IPS-15b (cell line): ENCODE measurements at regions not wholly inside any gene's neighbourhood (a gene's known extent, or its start where the extent isn't known, plus 50 kb on each side); places are given as distances from the start of the nearest gene placed in this dataset.

ENCODE experiments used
- H3K27me3 ChIP-seq: one replicate; pipeline ENCODE4 v1.6.1; 2013; ENCODE audit warnings: low read length; ENCODE audit not compliant: control insufficient read depth, insufficient read depth
- H3K36me3 ChIP-seq: one replicate; pipeline ENCODE4 v1.6.1; 2013; ENCODE audit warnings: low read length; ENCODE audit not compliant: control insufficient read depth, insufficient read depth
- H3K4me1 ChIP-seq: one replicate; pipeline ENCODE4 v1.6.1; 2013; ENCODE audit warnings: mild to moderate bottlenecking, low read length; ENCODE audit not compliant: control insufficient read depth, insufficient read depth
- H3K4me3 ChIP-seq: one replicate; pipeline ENCODE4 v1.5.1; 2013; ENCODE audit warnings: low read depth, low read length
- H3K9ac ChIP-seq: one replicate; pipeline ENCODE4 v1.6.1; 2013; ENCODE audit warnings: low read depth, mild to moderate bottlenecking, low read length
- H3K9me3 ChIP-seq: one replicate; pipeline ENCODE4 v1.6.1; 2013; ENCODE audit warnings: mild to moderate bottlenecking, low read length; ENCODE audit not compliant: control insufficient read depth, insufficient read depth

DNA sequence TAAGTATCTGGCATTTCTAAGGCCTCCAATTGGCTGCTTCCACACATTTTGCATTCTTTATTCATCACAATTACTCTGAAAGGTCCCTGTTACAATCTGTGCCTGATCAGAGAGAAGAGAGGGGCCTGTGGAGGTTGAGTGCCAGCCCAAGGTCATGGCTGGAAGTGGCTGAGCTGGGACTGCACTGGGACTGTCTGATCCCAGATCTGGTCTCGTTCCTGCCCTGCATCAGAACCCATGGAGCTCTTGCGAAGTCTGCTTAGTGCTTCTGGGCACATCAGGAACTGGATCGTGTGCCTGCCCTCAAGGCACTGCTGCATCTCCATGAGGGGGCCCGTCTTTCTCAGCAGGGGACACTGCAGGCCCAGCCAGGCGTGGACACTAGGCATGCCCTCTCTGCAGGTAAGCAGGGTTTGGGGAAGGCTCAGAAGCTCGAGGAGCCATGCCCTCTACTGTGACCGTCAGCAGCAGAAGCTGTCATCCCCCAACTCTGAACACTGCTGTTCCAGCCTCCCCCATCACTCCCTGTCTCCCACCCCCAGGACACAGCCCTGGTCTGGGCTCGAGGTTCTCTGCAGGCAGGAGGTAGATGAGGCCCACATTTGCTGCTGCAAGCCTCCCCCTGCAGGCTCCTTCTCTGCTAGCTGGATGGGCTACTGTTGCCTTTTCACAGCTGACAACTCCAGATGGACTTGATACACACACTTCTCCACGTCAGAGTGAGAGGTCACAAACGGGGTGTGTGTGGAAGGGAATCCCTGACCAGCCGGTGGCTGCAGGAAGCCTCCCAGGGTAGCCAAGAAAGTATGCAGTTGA is 96.5 kb upstream of the PRR23E start:
- Histone ChIP-seq H3K36me3 (no peaks in the 10 kb centered on the region), H3K9me3 (no peaks in the 10 kb centered on the region), H3K4me3 (no peak overlapping the region), H3K9ac (no peak overlapping the region), H3K27me3 (no peaks in the 10 kb centered on the region), H3K4me1 (no peaks in the 10 kb centered on the region)

DNA sequence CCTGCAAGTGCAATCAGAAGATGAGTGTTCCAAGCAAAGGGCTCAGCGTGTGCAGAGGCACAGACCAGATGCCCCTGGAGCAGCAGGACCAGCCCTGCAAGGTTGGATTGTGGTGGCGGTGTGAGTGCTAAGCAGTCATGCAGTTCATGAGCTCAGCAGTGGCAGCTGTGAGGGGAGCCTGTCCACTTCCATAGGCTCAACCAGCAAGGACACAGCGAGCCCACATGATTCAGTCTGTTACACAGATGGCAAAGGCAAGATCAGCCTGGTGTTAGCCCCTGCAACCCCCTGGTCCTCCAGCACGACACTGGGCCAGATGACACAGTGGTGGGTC is 95.9 kb upstream of the PRR23E start:
- Histone ChIP-seq H3K4me1 (no peaks in the 10 kb centered on the region), H3K36me3 (no peaks in the 10 kb centered on the region), H3K27me3 (no peaks in the 10 kb centered on the region), H3K9ac (no peak overlapping the region), H3K9me3 (no peaks in the 10 kb centered on the region), H3K4me3 (no peak overlapping the region)

DNA sequence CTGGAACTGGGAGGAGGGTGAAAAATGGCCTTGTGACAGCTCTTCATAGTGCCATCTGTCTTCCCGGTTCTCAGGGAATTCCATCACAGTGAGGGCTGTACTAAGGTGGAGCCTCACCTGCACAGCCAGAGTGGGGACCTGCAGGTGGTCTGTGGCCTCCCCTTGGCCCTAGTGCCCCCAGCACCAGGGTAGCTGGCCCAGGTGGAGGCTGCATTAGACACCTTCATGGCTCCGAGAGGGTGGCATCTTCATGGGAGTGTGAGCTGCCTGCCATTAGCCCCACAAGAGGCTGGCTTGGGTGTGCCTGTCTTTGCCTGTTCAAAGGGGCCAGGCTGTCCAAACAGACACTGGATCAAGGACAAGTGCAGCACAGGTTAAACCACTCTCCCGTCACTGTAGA is 95.5 kb upstream of the PRR23E start:
- H3K27me3 ChIP-seq = no peaks in the 10 kb centered on the region
- H3K9ac ChIP-seq = no peak overlapping the region
- no peaks in the 10 kb centered on the region for H3K36me3 ChIP-seq
- no peaks in the 10 kb centered on the region for H3K9me3 ChIP-seq
- H3K4me1 ChIP-seq = no peaks in the 10 kb centered on the region
- no peak overlapping the region for H3K4me3 ChIP-seq

DNA sequence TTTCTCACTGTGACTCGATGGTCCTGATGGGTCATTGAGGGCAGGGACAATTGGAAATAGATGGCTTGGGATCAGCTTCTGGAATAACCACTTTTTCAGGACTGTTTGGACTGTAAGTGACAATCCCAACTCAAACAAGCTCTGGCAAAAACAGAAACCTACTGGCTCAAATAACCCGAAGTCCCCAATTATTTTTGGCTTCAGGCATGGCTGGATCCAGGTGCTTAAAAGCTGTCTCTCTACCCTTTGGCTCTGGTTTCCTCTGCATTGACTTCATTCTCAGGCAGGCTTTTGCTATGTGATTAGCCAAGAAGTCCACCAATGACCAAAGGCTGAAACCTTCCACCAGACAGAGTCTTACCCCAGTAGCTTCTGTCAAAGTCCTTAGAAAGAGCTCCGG is 92.9 kb upstream of the PRR23E start:
- peaks cover 2% of the 10 kb centered on the region for H3K36me3 ChIP-seq
- H3K27me3 ChIP-seq = no peaks in the 10 kb centered on the region
- H3K4me1 ChIP-seq = no peaks in the 10 kb centered on the region
- no peaks in the 10 kb centered on the region for H3K9me3 ChIP-seq
- H3K4me3 ChIP-seq = no peak overlapping the region
- H3K9ac ChIP-seq = no peak overlapping the region

DNA sequence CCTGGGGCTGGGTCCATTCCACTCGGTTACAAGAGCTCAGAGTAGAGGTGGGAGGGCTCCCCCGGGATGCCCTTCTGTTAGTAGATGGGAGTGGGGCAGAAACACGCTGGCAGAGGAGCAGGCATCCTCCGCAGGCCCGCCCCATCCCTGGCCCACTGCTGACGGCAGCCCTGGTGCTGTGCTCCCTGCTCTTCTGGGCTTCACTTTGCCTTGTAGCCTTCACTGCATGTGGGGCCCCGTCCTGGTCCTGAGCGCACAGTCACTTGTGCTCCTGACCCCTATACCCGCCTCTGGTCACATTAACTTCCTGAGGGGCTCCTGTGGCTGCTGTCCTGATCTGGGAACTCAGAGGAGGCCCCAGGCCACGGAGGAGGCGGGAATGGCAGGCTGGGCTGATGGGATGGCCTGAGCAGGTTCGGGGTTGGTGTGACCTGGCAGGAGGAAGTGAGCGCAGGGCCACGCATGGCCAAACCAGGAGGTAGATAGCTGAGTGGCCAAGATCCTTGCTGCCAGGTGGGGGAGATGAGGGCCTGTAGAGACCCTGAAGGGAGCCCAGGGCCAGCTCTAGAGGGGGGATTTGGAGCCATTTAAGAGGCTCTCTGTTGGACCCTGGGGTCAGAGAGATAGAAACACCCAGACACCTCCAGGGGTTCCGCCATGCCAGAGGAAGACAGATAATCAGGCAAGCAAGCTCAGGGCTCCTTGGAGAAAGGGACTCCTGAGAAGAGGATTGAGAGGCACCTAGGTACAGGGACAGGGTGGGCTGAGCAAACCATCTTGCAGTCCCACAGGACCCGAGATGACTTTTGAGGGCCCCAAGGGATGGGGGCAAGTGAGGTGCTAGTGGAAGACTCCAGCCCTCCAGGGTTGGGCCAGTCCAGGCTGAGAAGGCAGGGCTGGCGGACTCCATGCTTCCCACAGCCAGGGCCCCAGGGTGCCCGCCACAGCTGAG is 92.2 kb upstream of the PRR23E start:
- Histone ChIP-seq H3K4me3 (no peak overlapping the region), H3K36me3 (peaks cover 2% of the 10 kb centered on the region), H3K4me1 (no peaks in the 10 kb centered on the region), H3K9me3 (no peaks in the 10 kb centered on the region), H3K9ac (no peak overlapping the region), H3K27me3 (no peaks in the 10 kb centered on the region)

DNA sequence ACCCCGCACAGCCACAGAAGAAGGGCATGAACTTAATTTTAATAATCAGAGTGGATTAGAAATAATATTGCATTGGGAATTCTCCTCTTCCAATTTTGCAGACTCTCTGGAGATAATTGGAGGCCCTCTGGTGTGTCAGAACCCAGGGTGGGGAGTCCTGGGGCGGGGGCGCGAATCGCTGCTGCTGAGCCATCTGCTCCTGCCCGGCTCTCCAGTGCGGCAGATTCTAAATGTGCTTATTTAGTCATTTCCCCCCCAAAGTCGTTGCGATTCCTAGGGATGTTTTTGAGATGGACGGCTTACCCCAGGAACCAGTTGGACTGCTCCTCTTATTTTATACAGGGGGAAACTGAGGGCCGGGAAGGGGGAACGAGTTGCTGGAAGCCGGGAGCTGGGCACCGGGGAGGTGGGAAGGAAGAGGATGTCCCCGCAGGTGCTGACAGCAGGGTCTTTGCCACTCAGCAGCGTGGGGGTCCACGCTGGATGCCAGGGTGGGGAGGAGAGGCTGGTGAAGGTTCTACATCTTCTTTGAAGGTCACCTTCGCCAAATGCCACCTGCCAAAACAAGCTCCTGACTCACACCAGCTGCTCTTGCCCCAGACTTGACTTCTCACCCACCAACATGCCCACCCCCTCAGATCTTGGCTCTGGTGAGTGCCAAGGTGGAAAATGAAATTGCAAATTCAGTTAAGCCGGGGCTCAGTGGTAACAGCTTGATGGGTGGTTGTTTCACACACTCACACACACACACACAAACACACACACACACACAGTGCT is 91.3 kb upstream of the PRR23E start:
- H3K36me3 ChIP-seq = peaks cover 2% of the 10 kb centered on the region
- no peaks in the 10 kb centered on the region for H3K9me3 ChIP-seq
- H3K9ac ChIP-seq = no peak overlapping the region
- no peaks in the 10 kb centered on the region for H3K27me3 ChIP-seq
- no peak overlapping the region for H3K4me3 ChIP-seq
- no peaks in the 10 kb centered on the region for H3K4me1 ChIP-seq

DNA sequence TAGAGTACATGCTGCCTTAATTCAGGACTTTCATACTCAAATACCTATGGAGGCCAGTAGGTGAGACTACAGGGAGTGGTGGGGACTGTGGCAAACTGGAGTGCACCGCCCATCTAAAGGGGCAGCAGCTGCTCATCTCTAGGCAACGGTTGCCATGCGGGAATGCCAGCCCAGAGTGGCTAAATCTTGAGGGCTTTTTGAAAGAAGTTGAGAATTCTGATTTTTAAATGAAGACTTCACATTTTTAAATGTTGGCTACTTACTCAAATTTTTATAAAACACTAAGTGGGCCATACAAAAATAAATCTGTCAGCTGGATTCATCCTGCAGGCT is 90.8 kb upstream of the PRR23E start:
- Histone ChIP-seq H3K9me3 (no peaks in the 10 kb centered on the region), H3K4me1 (no peaks in the 10 kb centered on the region), H3K9ac (no peak overlapping the region), H3K36me3 (peaks cover 2% of the 10 kb centered on the region), H3K4me3 (no peak overlapping the region), H3K27me3 (no peaks in the 10 kb centered on the region)

DNA sequence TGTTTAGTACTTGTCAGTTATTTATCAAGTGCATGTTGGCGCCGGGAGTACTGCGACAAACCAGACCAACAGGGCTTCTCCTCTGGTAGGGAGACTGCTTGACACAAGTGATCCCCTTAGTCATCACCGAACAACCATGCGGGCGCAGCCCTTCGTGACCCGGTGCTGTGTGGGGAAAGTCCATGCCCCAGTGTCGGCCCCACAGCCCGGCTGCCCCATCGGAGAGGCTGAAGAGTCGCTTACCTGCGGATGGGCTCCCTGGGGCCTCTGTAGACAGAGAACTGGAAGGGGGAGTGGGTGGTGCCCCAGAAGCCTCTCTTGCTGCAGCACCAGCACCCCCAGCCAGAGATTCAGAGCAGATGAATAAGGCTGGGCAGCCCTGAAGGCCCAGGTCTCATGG is 90.3 kb upstream of the PRR23E start:
- no peaks in the 10 kb centered on the region for H3K4me1 ChIP-seq
- no peak overlapping the region for H3K4me3 ChIP-seq
- no peaks in the 10 kb centered on the region for H3K9me3 ChIP-seq
- peaks cover 2% of the 10 kb centered on the region for H3K36me3 ChIP-seq
- H3K9ac ChIP-seq = no peak overlapping the region
- H3K27me3 ChIP-seq = no peaks in the 10 kb centered on the region

DNA sequence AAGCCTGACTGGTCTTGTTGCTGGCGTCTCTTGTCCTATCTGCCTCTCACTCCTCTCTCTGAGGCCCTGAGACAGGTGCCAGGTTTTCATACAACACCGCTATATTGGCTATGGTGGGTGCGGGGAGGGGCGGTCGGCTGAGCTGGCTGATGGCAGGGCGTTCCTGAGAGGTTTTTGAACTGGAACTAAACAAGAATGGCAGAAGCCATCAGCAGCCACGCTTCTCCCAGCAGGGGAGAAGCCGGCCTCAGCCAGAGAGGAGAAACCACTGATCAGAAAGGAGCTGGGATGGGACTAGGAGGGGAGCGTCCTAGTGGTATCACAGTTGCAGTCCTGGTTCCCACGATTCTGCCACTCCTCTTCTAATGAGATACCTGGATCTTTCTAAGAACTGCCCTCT is 89.9 kb upstream of the PRR23E start:
- Histone ChIP-seq H3K36me3 (peaks cover 2% of the 10 kb centered on the region), H3K4me1 (no peaks in the 10 kb centered on the region), H3K4me3 (no peak overlapping the region), H3K9ac (no peak overlapping the region), H3K9me3 (no peaks in the 10 kb centered on the region), H3K27me3 (no peaks in the 10 kb centered on the region)

DNA sequence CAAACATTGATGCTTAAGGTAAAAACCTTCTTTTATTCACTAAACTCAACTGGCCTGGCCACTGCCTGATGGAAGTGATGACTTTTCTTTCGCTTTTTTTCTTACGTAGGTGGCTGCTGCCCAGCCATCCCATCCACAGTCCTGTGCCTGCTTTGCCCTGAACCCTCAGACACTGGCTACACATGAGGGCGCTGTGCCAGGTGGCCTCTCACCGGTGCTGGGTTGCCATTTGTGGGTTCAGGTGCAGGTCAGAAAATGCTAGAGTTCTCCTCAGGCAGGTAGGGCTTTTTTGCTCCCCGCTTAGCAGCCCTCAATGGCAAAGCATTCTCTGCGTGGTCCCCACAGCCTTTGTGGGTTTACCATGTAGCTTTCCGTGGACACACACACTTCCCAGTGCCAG is 88.3 kb upstream of the PRR23E start:
- Histone ChIP-seq H3K4me1 (no peaks in the 10 kb centered on the region), H3K9ac (no peak overlapping the region), H3K4me3 (no peak overlapping the region), H3K27me3 (no peaks in the 10 kb centered on the region), H3K36me3 (peaks cover 2% of the 10 kb centered on the region), H3K9me3 (no peaks in the 10 kb centered on the region)

DNA sequence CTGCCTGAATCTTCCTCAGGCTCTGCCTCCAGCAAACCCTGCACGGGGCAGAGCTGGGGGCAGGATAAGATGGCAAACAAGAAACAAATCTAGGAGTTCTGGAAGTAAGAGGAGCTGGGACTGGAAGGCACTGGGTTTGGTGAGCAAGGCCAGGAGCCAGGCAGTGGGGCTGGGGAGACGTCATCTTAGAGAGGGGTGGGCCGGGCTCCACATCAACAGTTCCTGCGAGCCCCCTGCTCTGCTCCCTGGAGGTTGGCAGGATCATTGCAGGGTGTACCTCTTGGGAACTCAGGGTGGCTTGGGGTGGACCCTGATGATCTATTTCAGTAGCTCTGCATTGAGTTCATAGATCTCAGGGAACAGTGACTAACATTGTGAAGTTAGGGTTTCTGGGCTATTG is 87.3 kb upstream of the PRR23E start:
- no peaks in the 10 kb centered on the region for H3K4me1 ChIP-seq
- H3K4me3 ChIP-seq = no peak overlapping the region
- no peaks in the 10 kb centered on the region for H3K9me3 ChIP-seq
- H3K36me3 ChIP-seq = peaks cover 2% of the 10 kb centered on the region
- H3K9ac ChIP-seq = no peak overlapping the region
- no peaks in the 10 kb centered on the region for H3K27me3 ChIP-seq
